Right kidney (tissue), 1 donor: ENCODE measurements at regions not wholly inside any gene's neighbourhood (a gene's known extent, or its start where the extent isn't known, plus 50 kb on each side); places are given as distances from the start of the nearest gene placed in this dataset.

Source experiments
- DNase-seq: peaks from one replicate; pipeline ENCODE4 v3.0.0-alpha.2; 2016

- DNase-seq, result no peak
Observed at GRCh38 chr4:182969651-182970279, 52.6 kb upstream of the DCTD start.

DNA sequence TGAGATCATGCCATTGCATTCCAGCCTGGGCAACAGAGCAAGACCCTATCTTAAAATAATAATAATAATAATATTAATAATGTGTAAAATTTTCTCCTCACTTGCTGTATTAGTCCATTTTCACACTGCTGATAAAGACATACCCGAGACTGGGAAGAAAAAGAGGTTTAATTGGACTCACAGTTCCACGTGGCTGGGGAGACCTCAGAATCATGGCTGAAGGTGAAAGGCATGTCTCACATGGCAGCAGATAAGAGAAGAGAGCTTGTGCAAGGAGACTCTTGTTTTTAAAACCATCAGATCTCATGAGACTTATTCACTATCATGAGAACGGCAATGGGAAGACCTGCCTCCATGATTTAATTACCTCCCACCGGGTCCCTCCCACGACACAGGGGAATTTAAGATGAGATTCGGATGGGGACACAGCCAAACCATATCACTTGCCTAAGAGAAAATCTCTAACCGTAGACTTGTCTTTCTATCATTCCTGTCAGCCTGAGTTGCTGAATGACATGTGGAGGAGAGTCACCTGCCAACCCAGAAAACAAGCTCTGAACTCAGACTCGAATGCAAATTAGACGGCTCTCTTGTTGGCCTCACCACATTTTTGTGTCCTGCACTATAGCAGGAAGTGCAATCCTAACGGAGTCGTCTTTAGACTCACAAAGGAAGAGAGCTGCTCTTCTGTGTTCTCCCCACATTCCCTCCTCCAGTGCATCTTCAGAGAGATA is 51.9 kb upstream of the DCTD start:
- no peak for DNase-seq

GRCh38 chr4:182967403-182967802 is 50.2 kb upstream of the DCTD start:
- no peak for DNase-seq
